ENCODE measurements at regions not wholly inside any gene's neighbourhood (a gene's known extent, or its start where the extent isn't known, plus 50 kb on each side); places are given as distances from the start of the nearest gene placed in this dataset.

DNA sequence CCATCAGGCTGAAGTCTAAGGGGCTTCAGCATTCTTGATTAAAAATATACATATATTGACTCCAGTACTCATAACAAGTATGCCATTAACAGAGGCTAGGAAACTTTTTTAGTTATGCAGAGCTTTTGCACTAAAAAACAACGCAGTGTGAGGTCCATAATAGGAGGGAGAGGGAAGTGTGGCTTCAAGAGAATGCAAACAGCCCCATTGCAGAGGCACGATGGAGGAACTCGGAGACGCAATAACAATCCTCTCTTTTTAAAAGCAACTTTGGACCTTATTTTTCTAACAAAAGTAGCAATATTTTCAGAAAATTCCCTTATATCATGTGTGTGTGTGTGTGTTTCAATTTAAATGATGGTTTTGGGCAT, 150.0 kb upstream of the PTCH1 start:
- no peak overlapping the region for H3K4me3 ChIP-seq (ENCODE audit: low read depth in 1 of 5, low read length in 5 of 5)
- H3K27me3 ChIP-seq (ENCODE audit: control insufficient read depth in 5 of 5, insufficient read depth in 4 of 5, low read length in 5 of 5) = peaks cover 0 to 16% (median 6%) of the 10 kb centered on the region in 5 donors
- no peaks in the 10 kb centered on the region for H3K4me1 ChIP-seq (ENCODE audit: control insufficient read depth in 5 of 5, insufficient read depth in 5 of 5, low read length in 5 of 5)
- peaks cover 0 to 3% (median 0%) of the 10 kb centered on the region in 5 donors for H3K9me3 ChIP-seq (ENCODE audit: control insufficient read depth in 5 of 5, low read length in 5 of 5)
- H3K27ac ChIP-seq (ENCODE audit: low read depth, low read length) = no peak overlapping the region
- no peak overlapping the region for H3K9ac ChIP-seq (ENCODE audit: low read length in 5 of 5)
- H3K36me3 ChIP-seq (ENCODE audit: control insufficient read depth in 5 of 5, insufficient read depth in 5 of 5, low read length in 5 of 5) = no peaks in the 10 kb centered on the region

DNA sequence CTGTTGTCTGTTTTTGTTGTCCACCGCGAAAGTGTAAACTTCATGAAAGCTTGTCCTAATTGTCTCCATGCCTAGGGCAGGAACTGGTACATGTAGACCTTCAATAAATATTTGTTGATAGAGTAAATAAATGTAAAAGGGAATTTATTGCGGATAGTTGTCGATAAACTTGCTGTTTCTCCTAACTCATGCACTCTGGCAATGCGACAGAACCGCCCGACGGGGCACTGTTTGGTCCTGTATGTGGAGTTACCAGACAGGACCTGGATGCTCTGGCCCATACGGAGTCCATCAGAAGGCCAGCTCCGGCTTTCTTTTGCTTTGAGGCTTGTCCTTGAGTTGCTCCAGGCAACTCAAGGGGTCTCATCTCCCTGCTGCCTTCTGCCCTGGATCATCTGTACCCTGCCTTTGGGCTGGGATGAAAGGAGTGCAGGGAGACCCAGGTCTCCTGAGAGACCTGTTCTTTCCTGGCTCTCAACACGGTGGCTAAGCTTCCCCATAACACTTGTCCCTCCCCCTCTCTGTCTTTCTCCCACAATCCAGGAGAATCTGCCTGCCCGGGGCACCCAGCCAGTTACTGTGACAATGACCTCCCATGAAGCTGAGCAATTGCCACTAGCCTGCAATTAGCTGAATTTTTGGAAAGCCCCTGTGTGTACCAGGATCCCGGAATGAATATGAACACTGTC, 149.5 kb upstream of the PTCH1 start:
- Histone ChIP-seq H3K36me3 (ENCODE audit: control insufficient read depth in 5 of 5, insufficient read depth in 5 of 5, low read length in 5 of 5) (no peaks in the 10 kb centered on the region), H3K9ac (ENCODE audit: low read length in 5 of 5) (no peak overlapping the region), H3K4me3 (ENCODE audit: low read depth in 1 of 5, low read length in 5 of 5) (no peak overlapping the region), H3K27me3 (ENCODE audit: control insufficient read depth in 5 of 5, insufficient read depth in 4 of 5, low read length in 5 of 5) (peaks cover 0 to 16% (median 6%) of the 10 kb centered on the region in 5 donors), H3K9me3 (ENCODE audit: control insufficient read depth in 5 of 5, low read length in 5 of 5) (peaks cover 0 to 3% (median 0%) of the 10 kb centered on the region in 5 donors), H3K4me1 (ENCODE audit: control insufficient read depth in 5 of 5, insufficient read depth in 5 of 5, low read length in 5 of 5) (no peaks in the 10 kb centered on the region), H3K27ac (ENCODE audit: low read depth, low read length) (no peak overlapping the region)

DNA sequence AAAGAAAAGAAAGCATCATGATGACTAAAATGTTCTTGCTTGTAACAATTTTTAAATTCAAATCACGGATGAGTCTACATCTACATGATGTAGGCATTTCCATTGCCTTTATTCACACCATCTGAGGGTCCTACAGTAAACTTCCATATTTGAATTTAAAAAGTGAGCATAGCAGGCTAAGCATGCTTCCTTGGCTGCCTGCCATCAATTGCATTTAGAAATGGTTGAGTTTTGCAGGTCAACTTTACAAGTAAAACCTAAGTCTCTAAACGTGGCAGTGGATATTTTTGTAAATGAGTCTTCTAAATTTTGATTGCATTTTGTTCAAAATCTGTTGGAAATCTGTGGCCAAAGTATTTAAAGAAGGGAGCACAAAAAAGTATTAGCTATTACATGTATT, 136.5 kb upstream of the PTCH1 start:
- Histone ChIP-seq H3K27ac (ENCODE audit: low read depth, low read length) (no peak overlapping the region), H3K9ac (ENCODE audit: low read length in 5 of 5) (no peak overlapping the region), H3K36me3 (ENCODE audit: control insufficient read depth in 5 of 5, insufficient read depth in 5 of 5, low read length in 5 of 5) (no peaks in the 10 kb centered on the region), H3K4me1 (ENCODE audit: control insufficient read depth in 5 of 5, insufficient read depth in 5 of 5, low read length in 5 of 5) (no peaks in the 10 kb centered on the region), H3K9me3 (ENCODE audit: control insufficient read depth in 5 of 5, low read length in 5 of 5) (no peaks in the 10 kb centered on the region), H3K4me3 (ENCODE audit: low read depth in 1 of 5, low read length in 5 of 5) (no peak overlapping the region), H3K27me3 (ENCODE audit: control insufficient read depth in 5 of 5, insufficient read depth in 4 of 5, low read length in 5 of 5) (no peaks in the 10 kb centered on the region)

GRCh38 chr9:95650720-95651119, 133.9 kb upstream of the PTCH1 start:
- H3K9me3 ChIP-seq (ENCODE audit: control insufficient read depth in 5 of 5, low read length in 5 of 5) = peaks cover 0 to under 1% (median 0%) of the 10 kb centered on the region in 5 donors
- no peaks in the 10 kb centered on the region for H3K4me1 ChIP-seq (ENCODE audit: control insufficient read depth in 5 of 5, insufficient read depth in 5 of 5, low read length in 5 of 5)
- H3K4me3 ChIP-seq (ENCODE audit: low read depth in 1 of 5, low read length in 5 of 5) = no peak overlapping the region
- H3K9ac ChIP-seq (ENCODE audit: low read length in 5 of 5) = no peak overlapping the region
- H3K27ac ChIP-seq (ENCODE audit: low read depth, low read length) = no peak overlapping the region
- no peaks in the 10 kb centered on the region for H3K36me3 ChIP-seq (ENCODE audit: control insufficient read depth in 5 of 5, insufficient read depth in 5 of 5, low read length in 5 of 5)
- no peaks in the 10 kb centered on the region for H3K27me3 ChIP-seq (ENCODE audit: control insufficient read depth in 5 of 5, insufficient read depth in 4 of 5, low read length in 5 of 5)

GRCh38 chr9:95649801-95650213, 133.0 kb upstream of the PTCH1 start:
- H3K4me3 ChIP-seq (ENCODE audit: low read depth in 1 of 5, low read length in 5 of 5) = no peak overlapping the region
- H3K27me3 ChIP-seq (ENCODE audit: control insufficient read depth in 5 of 5, insufficient read depth in 4 of 5, low read length in 5 of 5) = no peaks in the 10 kb centered on the region
- H3K4me1 ChIP-seq (ENCODE audit: control insufficient read depth in 5 of 5, insufficient read depth in 5 of 5, low read length in 5 of 5) = no peaks in the 10 kb centered on the region
- no peak overlapping the region for H3K27ac ChIP-seq (ENCODE audit: low read depth, low read length)
- H3K9ac ChIP-seq (ENCODE audit: low read length in 5 of 5) = no peak overlapping the region
- H3K9me3 ChIP-seq (ENCODE audit: control insufficient read depth in 5 of 5, low read length in 5 of 5) = peaks cover 0 to 4% (median 0%) of the 10 kb centered on the region in 5 donors
- H3K36me3 ChIP-seq (ENCODE audit: control insufficient read depth in 5 of 5, insufficient read depth in 5 of 5, low read length in 5 of 5) = no peaks in the 10 kb centered on the region

- H3K4me3 ChIP-seq (ENCODE audit: low read depth in 1 of 5, low read length in 5 of 5) = no peak overlapping the region
- no peaks in the 10 kb centered on the region for H3K27me3 ChIP-seq (ENCODE audit: control insufficient read depth in 5 of 5, insufficient read depth in 4 of 5, low read length in 5 of 5)
- H3K9me3 ChIP-seq (ENCODE audit: control insufficient read depth in 5 of 5, low read length in 5 of 5) = peaks cover 0 to 4% (median 0%) of the 10 kb centered on the region in 5 donors
- H3K27ac ChIP-seq (ENCODE audit: low read depth, low read length) = no peak overlapping the region
- no peaks in the 10 kb centered on the region for H3K4me1 ChIP-seq (ENCODE audit: control insufficient read depth in 5 of 5, insufficient read depth in 5 of 5, low read length in 5 of 5)
- H3K9ac ChIP-seq (ENCODE audit: low read length in 5 of 5) = no peak overlapping the region
- H3K36me3 ChIP-seq (ENCODE audit: control insufficient read depth in 5 of 5, insufficient read depth in 5 of 5, low read length in 5 of 5) = no peaks in the 10 kb centered on the region
Observed at GRCh38 chr9:95648225-95648624, 131.5 kb upstream of the PTCH1 start.

GRCh38 chr9:95645992-95646391, 129.2 kb upstream of the PTCH1 start:
- peaks cover 0 to 7% (median 0%) of the 10 kb centered on the region in 5 donors for H3K9me3 ChIP-seq (ENCODE audit: control insufficient read depth in 5 of 5, low read length in 5 of 5)
- no peak overlapping the region for H3K27ac ChIP-seq (ENCODE audit: low read depth, low read length)
- H3K27me3 ChIP-seq (ENCODE audit: control insufficient read depth in 5 of 5, insufficient read depth in 4 of 5, low read length in 5 of 5) = no peaks in the 10 kb centered on the region
- no peak overlapping the region for H3K9ac ChIP-seq (ENCODE audit: low read length in 5 of 5)
- H3K4me3 ChIP-seq (ENCODE audit: low read depth in 1 of 5, low read length in 5 of 5) = no peak overlapping the region
- H3K36me3 ChIP-seq (ENCODE audit: control insufficient read depth in 5 of 5, insufficient read depth in 5 of 5, low read length in 5 of 5) = no peaks in the 10 kb centered on the region
- no peaks in the 10 kb centered on the region for H3K4me1 ChIP-seq (ENCODE audit: control insufficient read depth in 5 of 5, insufficient read depth in 5 of 5, low read length in 5 of 5)

DNA sequence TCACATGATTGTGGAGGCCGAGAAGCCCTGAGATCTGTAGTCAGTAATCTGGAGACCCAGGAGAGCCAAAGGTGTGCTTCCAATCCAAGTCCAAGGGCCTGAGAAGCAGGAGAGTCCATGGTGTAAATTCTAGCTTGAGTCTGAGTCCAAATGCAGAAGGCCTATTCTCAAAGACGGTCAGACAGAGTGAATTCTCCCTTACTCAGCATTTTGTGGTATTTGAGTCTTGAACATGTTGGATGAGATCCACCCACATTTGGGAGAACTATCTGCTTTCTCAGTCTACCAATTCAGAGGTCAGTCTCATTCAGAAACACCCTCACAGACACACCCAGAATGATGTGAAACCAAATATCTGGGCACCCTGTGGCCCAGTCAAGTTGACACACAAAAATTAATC, 128.8 kb upstream of the PTCH1 start:
- no peaks in the 10 kb centered on the region for H3K36me3 ChIP-seq (ENCODE audit: control insufficient read depth in 5 of 5, insufficient read depth in 5 of 5, low read length in 5 of 5)
- no peaks in the 10 kb centered on the region for H3K4me1 ChIP-seq (ENCODE audit: control insufficient read depth in 5 of 5, insufficient read depth in 5 of 5, low read length in 5 of 5)
- no peak overlapping the region for H3K27ac ChIP-seq (ENCODE audit: low read depth, low read length)
- H3K4me3 ChIP-seq (ENCODE audit: low read depth in 1 of 5, low read length in 5 of 5) = no peak overlapping the region
- peaks cover 0 to 7% (median 0%) of the 10 kb centered on the region in 5 donors for H3K9me3 ChIP-seq (ENCODE audit: control insufficient read depth in 5 of 5, low read length in 5 of 5)
- H3K9ac ChIP-seq (ENCODE audit: low read length in 5 of 5) = no peak overlapping the region
- H3K27me3 ChIP-seq (ENCODE audit: control insufficient read depth in 5 of 5, insufficient read depth in 4 of 5, low read length in 5 of 5) = no peaks in the 10 kb centered on the region

- Histone ChIP-seq H3K4me3 (ENCODE audit: low read depth in 1 of 5, low read length in 5 of 5) (no peak overlapping the region), H3K9ac (ENCODE audit: low read length in 5 of 5) (no peak overlapping the region), H3K9me3 (ENCODE audit: control insufficient read depth in 5 of 5, low read length in 5 of 5) (peaks cover 0 to 7% (median 0%) of the 10 kb centered on the region in 5 donors), H3K27ac (ENCODE audit: low read depth, low read length) (no peak overlapping the region), H3K36me3 (ENCODE audit: control insufficient read depth in 5 of 5, insufficient read depth in 5 of 5, low read length in 5 of 5) (no peaks in the 10 kb centered on the region), H3K27me3 (ENCODE audit: control insufficient read depth in 5 of 5, insufficient read depth in 4 of 5, low read length in 5 of 5) (no peaks in the 10 kb centered on the region), H3K4me1 (ENCODE audit: control insufficient read depth in 5 of 5, insufficient read depth in 5 of 5, low read length in 5 of 5) (no peaks in the 10 kb centered on the region)
Observed at GRCh38 chr9:95644377-95644776, 127.6 kb upstream of the PTCH1 start.

DNA sequence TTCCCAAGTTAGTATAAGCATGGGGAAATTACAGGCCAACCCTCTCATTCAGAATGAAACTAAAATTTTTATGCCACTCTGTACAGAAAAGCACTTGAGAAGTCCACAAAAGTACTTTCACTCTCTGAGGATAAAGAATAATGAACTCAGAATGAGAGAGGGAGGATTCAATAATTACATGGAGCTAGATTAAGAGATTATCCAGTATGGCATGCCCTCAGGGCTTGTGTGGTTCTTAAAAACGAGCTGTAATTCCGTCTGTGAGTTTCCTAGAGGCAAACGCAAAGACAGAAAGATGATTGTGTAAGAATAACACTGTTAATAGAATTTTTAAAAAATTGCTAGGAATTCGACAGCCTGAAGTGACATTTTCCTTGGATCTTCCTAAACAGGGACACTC, 126.8 kb upstream of the PTCH1 start:
- Histone ChIP-seq H3K9me3 (ENCODE audit: control insufficient read depth in 5 of 5, low read length in 5 of 5) (peaks cover 0 to 7% (median 0%) of the 10 kb centered on the region in 5 donors), H3K27ac (ENCODE audit: low read depth, low read length) (no peak overlapping the region), H3K9ac (ENCODE audit: low read length in 5 of 5) (no peak overlapping the region), H3K4me3 (ENCODE audit: low read depth in 1 of 5, low read length in 5 of 5) (no peak overlapping the region), H3K36me3 (ENCODE audit: control insufficient read depth in 5 of 5, insufficient read depth in 5 of 5, low read length in 5 of 5) (no peaks in the 10 kb centered on the region), H3K27me3 (ENCODE audit: control insufficient read depth in 5 of 5, insufficient read depth in 4 of 5, low read length in 5 of 5) (no peaks in the 10 kb centered on the region), H3K4me1 (ENCODE audit: control insufficient read depth in 5 of 5, insufficient read depth in 5 of 5, low read length in 5 of 5) (no peaks in the 10 kb centered on the region)
